ENCODE measurements at regions not wholly inside any gene's neighbourhood (a gene's known extent, or its start where the extent isn't known, plus 50 kb on each side); places are given as distances from the start of the nearest gene placed in this dataset.
A peak's percentile ranks its signal among the peaks of the same experiment; 100 is the strongest.

GRCh38 chrX:39846460-39846859 is 251.3 kb downstream of the BCOR start:
- H3K9me3 ChIP-seq, result no peaks in the 10 kb centered on the region
- no peak overlapping the region for H3K4me3 ChIP-seq
- DNase-seq (no peak), ATAC-seq (no peak)
- peaks cover 12% of the 10 kb centered on the region for H3K4me1 ChIP-seq
- no peaks in the 10 kb centered on the region for H3K36me3 ChIP-seq (replicated peaks in 1 of 2; ENCODE audit: insufficient read depth in 1 of 2, low read depth in 2 of 2)
- intact Hi-C loops (cut with DNase I), result no loop called here
- H3K27me3 ChIP-seq, result no peaks in the 10 kb centered on the region
- WGBS, 2 donors, result 87 to 93% methylated on average over 4 of the region's 4 CpGs
- TF ChIP-seq POLR2A (IDR thresholded peaks at IDR 0.05), result no peak
- TF ChIP-seq CTCF (IDR thresholded peaks at IDR 0.05), result no peak
- no peak overlapping the region for H3K27ac ChIP-seq

- H3K27me3 ChIP-seq, result no peaks in the 10 kb centered on the region
- DNase-seq, result peak; percentile 41 to 77 (median 64)
- H3K4me3 ChIP-seq, result no peak overlapping the region
- peak in 2 of 7 experiments; percentile 2 to 3 for TF ChIP-seq CTCF (IDR thresholded peaks at IDR 0.05)
- TF ChIP-seq POLR2A (IDR thresholded peaks at IDR 0.05), result no peak
- H3K4me1 ChIP-seq, result peaks cover 12% of the 10 kb centered on the region
- H3K9me3 ChIP-seq, result no peaks in the 10 kb centered on the region
- H3K27ac ChIP-seq, result peak overlapping the region in 3 of 4 donors; percentile 19 to 44 (median 30)
- intact Hi-C loops (cut with DNase I), result no loop called here
- H3K36me3 ChIP-seq (replicated peaks in 1 of 2; ENCODE audit: insufficient read depth in 1 of 2, low read depth in 2 of 2), result no peaks in the 10 kb centered on the region
- peak; percentile 89 for ATAC-seq
- 11 to 24% methylated on average over 4 to 5 of the region's 5 CpGs for WGBS, 2 donors
Observed at GRCh38 chrX:39848243-39848642, 249.5 kb downstream of the BCOR start.

- peaks cover 12% of the 10 kb centered on the region for H3K4me1 ChIP-seq
- H3K4me3 ChIP-seq, result no peak overlapping the region
- H3K27ac ChIP-seq, result no peak overlapping the region
- H3K27me3 ChIP-seq, result no peaks in the 10 kb centered on the region
- no peaks in the 10 kb centered on the region for H3K36me3 ChIP-seq (replicated peaks in 1 of 2; ENCODE audit: insufficient read depth in 1 of 2, low read depth in 2 of 2)
- H3K9me3 ChIP-seq, result no peaks in the 10 kb centered on the region
- WGBS, 2 donors, result 62 to 69% methylated on average over 7 of the region's 7 CpGs
- TF ChIP-seq POLR2A (IDR thresholded peaks at IDR 0.05), result no peak
- no peak for TF ChIP-seq CTCF (IDR thresholded peaks at IDR 0.05)
- ATAC-seq, result no peak
- intact Hi-C loops (cut with DNase I), result no loop called here
- no peak for DNase-seq
Observed at GRCh38 chrX:39848900-39849299, 248.9 kb downstream of the BCOR start.

- Histone ChIP-seq H3K27ac (peak overlapping the region in 2 of 4 donors; percentile 17 to 39), H3K4me3 (no peak overlapping the region), H3K9me3 (no peaks in the 10 kb centered on the region), H3K36me3 (replicated peaks in 1 of 2; ENCODE audit: insufficient read depth in 1 of 2, low read depth in 2 of 2) (no peaks in the 10 kb centered on the region), H3K27me3 (no peaks in the 10 kb centered on the region), H3K4me1 (peaks cover 12% of the 10 kb centered on the region)
- no peak for DNase-seq
- intact Hi-C loops (cut with DNase I), result no loop called here
- no peak for TF ChIP-seq POLR2A (IDR thresholded peaks at IDR 0.05)
- TF ChIP-seq CTCF (IDR thresholded peaks at IDR 0.05), result peak in 1 of 7 experiments; percentile 12
- ATAC-seq, result no peak
- WGBS, 2 donors, result 38 to 54% methylated on average over 3 to 4 of the region's 4 CpGs
Observed at GRCh38 chrX:39850209-39850608, 247.5 kb downstream of the BCOR start.

GRCh38 chrX:39850630-39851152 is 247.1 kb downstream of the BCOR start:
- Histone ChIP-seq H3K4me1 (peaks cover 12% of the 10 kb centered on the region), H3K9me3 (no peaks in the 10 kb centered on the region), H3K36me3 (replicated peaks in 1 of 2; ENCODE audit: insufficient read depth in 1 of 2, low read depth in 2 of 2) (no peaks in the 10 kb centered on the region), H3K27ac (no peak overlapping the region), H3K4me3 (no peak overlapping the region), H3K27me3 (no peaks in the 10 kb centered on the region)
- ATAC-seq (no peak), DNase-seq (peak in 1 of 4 donors; percentile 23)
- TF ChIP-seq CTCF (IDR thresholded peaks at IDR 0.05), result no peak
- no peak for TF ChIP-seq POLR2A (IDR thresholded peaks at IDR 0.05)
- intact Hi-C loops (cut with DNase I), result no loop called here
- 57 to 86% methylated on average over 2 to 3 of the region's 3 CpGs for WGBS, 2 donors

All from body of pancreas (tissue), 4 donors.